Cardiac fibroblast (primary cell): ENCODE measurements at regions not wholly inside any gene's neighbourhood (a gene's known extent, or its start where the extent isn't known, plus 50 kb on each side); places are given as distances from the start of the nearest gene placed in this dataset.
"Not testable (repeated sequence)": the region's sequence is repeated elsewhere in the genome, so short reads cannot be mapped to it uniquely, and the experiment has no call there.

Experiments
- DNase-seq, 2 donors: peaks; one replicate each; pipeline versions ENCODE4 v3.0.0 to v3.0.0-alpha.2; 2010; ENCODE audit warnings: low read depth in 2 of 2
- H3K4me3 ChIP-seq, 2 donors: replicated peaks in 1 of 2; 1 replicate in 1 of 2; 2 replicates in 1 of 2; pipeline ENCODE4 v1.5.1; 2011; ENCODE audit warnings: low read depth in 2 of 2, low read length in 2 of 2, mild to moderate bottlenecking in 2 of 2, moderate library complexity in 1 of 2
- CTCF ChIP-seq: IDR thresholded peaks from one replicate; pipeline ENCODE4 v1.5.1; 2011; ENCODE audit warnings: low read depth, mild to moderate bottlenecking, low read length, inconsistent platforms

- H3K4me3 ChIP-seq = no peak overlapping the region
- no peak for DNase-seq
- no peak for TF ChIP-seq CTCF
Observed at GRCh38 chr18:43982582-43982981, 698.1 kb upstream of the SETBP1 start.

GRCh38 chr18:43987061-43987460 lies 693.6 kb upstream of the SETBP1 start:
- not testable (repeated sequence) for DNase-seq, H3K4me3 ChIP-seq

DNA sequence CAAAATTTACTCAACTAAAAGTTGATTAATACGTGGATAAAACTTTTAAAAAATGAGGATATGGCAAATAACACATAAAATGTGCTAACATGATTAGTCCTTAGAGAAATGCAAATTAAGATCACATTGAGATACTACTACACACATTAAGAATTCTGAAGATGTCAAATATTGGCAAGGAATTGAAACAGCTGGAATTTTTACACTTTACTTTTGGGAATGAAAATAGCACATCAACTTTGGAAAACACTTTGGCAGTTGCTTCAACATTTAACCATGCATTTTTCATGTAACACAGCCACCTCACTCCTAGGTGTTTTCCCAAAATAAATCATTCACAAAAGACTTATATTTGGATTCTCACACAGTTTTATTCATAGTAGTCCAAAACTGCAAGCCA lies 687.9 kb upstream of the SETBP1 start:
- H3K4me3 ChIP-seq = no peak overlapping the region
- TF ChIP-seq CTCF = no peak
- DNase-seq = no peak

GRCh38 chr18:43994381-43994780 lies 686.3 kb upstream of the SETBP1 start:
- H3K4me3 ChIP-seq = no peak overlapping the region
- DNase-seq = no peak
- TF ChIP-seq CTCF = no peak

DNA sequence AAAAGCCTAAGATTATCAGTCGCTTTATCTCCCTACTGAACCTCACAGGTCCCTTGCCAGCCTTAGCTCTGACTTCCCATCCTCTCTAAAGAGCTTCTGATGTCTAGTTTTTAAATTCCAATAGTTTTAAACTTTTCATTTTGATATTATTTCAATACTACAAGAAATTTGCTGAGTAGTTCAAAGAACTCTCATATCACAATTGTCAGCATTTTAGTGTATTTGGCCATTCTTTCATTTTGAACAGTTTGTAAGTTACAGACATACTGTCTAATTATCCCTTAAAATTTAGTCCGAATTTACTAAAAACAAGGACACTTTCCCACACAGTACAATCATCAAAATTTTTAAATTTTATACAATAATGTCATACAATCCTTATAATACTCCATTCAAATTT lies 666.8 kb upstream of the SETBP1 start:
- DNase-seq = no peak
- no peak for TF ChIP-seq CTCF
- H3K4me3 ChIP-seq = no peak overlapping the region

- no peak for DNase-seq
- no peak for TF ChIP-seq CTCF
- no peak overlapping the region for H3K4me3 ChIP-seq
Observed at GRCh38 chr18:44025421-44025820, 655.3 kb upstream of the SETBP1 start.

DNA sequence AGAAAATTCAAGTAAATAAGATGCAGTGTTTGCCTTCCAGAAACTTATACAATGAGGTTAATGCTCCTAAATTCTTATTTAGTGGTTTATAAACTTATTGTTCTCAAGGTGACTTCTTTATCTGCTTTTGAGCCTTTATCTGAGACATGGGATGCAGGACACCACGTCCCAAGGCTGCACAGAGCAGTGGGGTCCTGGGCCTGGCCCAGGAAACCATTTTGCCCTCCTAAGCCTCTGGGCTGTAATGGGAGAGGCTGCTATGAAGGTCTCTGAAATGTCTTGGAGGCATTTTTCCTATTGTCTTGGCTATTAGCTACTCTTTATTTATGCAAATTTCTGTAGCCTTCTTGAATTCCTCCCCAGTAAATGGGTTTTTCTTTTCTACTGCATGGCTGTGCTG lies 652.6 kb upstream of the SETBP1 start:
- no peak overlapping the region for H3K4me3 ChIP-seq
- no peak for DNase-seq
- no peak for TF ChIP-seq CTCF
